RKO (cell line): ENCODE measurements at regions not wholly inside any gene's neighbourhood (a gene's known extent, or its start where the extent isn't known, plus 50 kb on each side); places are given as distances from the start of the nearest gene placed in this dataset.
"Not testable (repeated sequence)": the region's sequence is repeated elsewhere in the genome, so short reads cannot be mapped to it uniquely, and the experiment has no call there.

Experiments
- DNase-seq: peaks from one replicate; pipeline ENCODE4 v3.0.0-alpha.2; 2016; ENCODE audit warnings: low spot score

GRCh38 chr12:54799966-54800365 lies 54.4 kb upstream of the MUCL1 start:
- not testable (repeated sequence) for DNase-seq

GRCh38 chr12:54798651-54799050 lies 55.7 kb upstream of the MUCL1 start:
- DNase-seq: no peak

GRCh38 chr12:54796991-54797390 lies 57.3 kb upstream of the MUCL1 start:
- DNase-seq: no peak

GRCh38 chr12:54795644-54796043 lies 58.7 kb upstream of the MUCL1 start:
- no peak for DNase-seq

- DNase-seq: no peak
Measured at GRCh38 chr12:54786081-54786480, 68.2 kb upstream of the MUCL1 start.

GRCh38 chr12:54784115-54784514 lies 70.2 kb upstream of the MUCL1 start:
- no peak for DNase-seq

GRCh38 chr12:54777031-54777430 lies 77.3 kb upstream of the MUCL1 start:
- DNase-seq: not testable (repeated sequence)

GRCh38 chr12:54773593-54773992 lies 80.7 kb upstream of the MUCL1 start:
- no peak for DNase-seq

- DNase-seq: no peak
Measured at GRCh38 chr12:54765652-54766051, 88.7 kb upstream of the MUCL1 start.

- DNase-seq: no peak
Measured at GRCh38 chr12:54762390-54762789, 91.9 kb upstream of the MUCL1 start.

GRCh38 chr12:54759751-54760150 lies 94.6 kb upstream of the MUCL1 start:
- peak; percentile 52 for DNase-seq

- DNase-seq: no peak
Measured at GRCh38 chr12:54751493-54751892, 102.8 kb upstream of the MUCL1 start.

- DNase-seq: peak; percentile 68
Measured at GRCh38 chr12:54749191-54749818, 101.1 kb upstream of the DCD start.

GRCh38 chr12:54744590-54744989 lies 96.4 kb upstream of the DCD start:
- DNase-seq: no peak

GRCh38 chr12:54740882-54741281 lies 92.7 kb upstream of the DCD start:
- DNase-seq: no peak

- no peak for DNase-seq
Measured at GRCh38 chr12:54736549-54736948, 88.4 kb upstream of the DCD start.

GRCh38 chr12:54734196-54734950 lies 86.2 kb upstream of the DCD start:
- no peak for DNase-seq

- DNase-seq: peak; percentile 60
Measured at GRCh38 chr12:54725233-54725843, 77.2 kb upstream of the DCD start.

GRCh38 chr12:54723379-54724256 lies 75.5 kb upstream of the DCD start:
- peak; percentile 38 for DNase-seq

GRCh38 chr12:54721312-54721711 lies 73.1 kb upstream of the DCD start:
- no peak for DNase-seq

GRCh38 chr12:54719691-54720090 lies 71.5 kb upstream of the DCD start:
- DNase-seq: no peak

- no peak for DNase-seq
Measured at GRCh38 chr12:54716261-54716660, 68.1 kb upstream of the DCD start.
